ENCODE measurements at regions not wholly inside any gene's neighbourhood (a gene's known extent, or its start where the extent isn't known, plus 50 kb on each side); places are given as distances from the start of the nearest gene placed in this dataset.
"Not testable (repeated sequence)": the region's sequence is repeated elsewhere in the genome, so short reads cannot be mapped to it uniquely, and the experiment has no call there.

- DNase-seq (ENCODE audit: extremely low read depth, low read depth): no peak
These were observed 137.1 kb upstream of the IRX2 start for GRCh38 chr5:2888520-2889060.

- no peak for DNase-seq (ENCODE audit: extremely low read depth, low read depth)
These were observed 136.2 kb upstream of the IRX2 start for GRCh38 chr5:2887481-2888348.

- no peak for DNase-seq (ENCODE audit: extremely low read depth, low read depth)
These were observed 135.1 kb upstream of the IRX2 start for GRCh38 chr5:2886531-2886930.

GRCh38 chr5:2883771-2884170, 132.3 kb upstream of the IRX2 start:
- DNase-seq (ENCODE audit: extremely low read depth, low read depth): no peak

- no peak for DNase-seq (ENCODE audit: extremely low read depth, low read depth)
These were observed 128.2 kb upstream of the IRX2 start for GRCh38 chr5:2879701-2880100.

GRCh38 chr5:2877522-2877921, 126.0 kb upstream of the IRX2 start:
- no peak for DNase-seq (ENCODE audit: extremely low read depth, low read depth)

GRCh38 chr5:2876183-2876582, 124.7 kb upstream of the IRX2 start:
- DNase-seq (ENCODE audit: extremely low read depth, low read depth): no peak

GRCh38 chr5:2874099-2874498, 122.6 kb upstream of the IRX2 start:
- DNase-seq (ENCODE audit: extremely low read depth, low read depth): no peak

- DNase-seq (ENCODE audit: extremely low read depth, low read depth): no peak
These were observed 121.2 kb upstream of the IRX2 start for GRCh38 chr5:2872676-2873075.

- no peak for DNase-seq (ENCODE audit: extremely low read depth, low read depth)
These were observed 119.8 kb upstream of the IRX2 start for GRCh38 chr5:2871282-2871681.

- DNase-seq (ENCODE audit: extremely low read depth, low read depth): no peak
These were observed 118.0 kb upstream of the IRX2 start for GRCh38 chr5:2869471-2869870.

GRCh38 chr5:2867373-2867933, 116.0 kb upstream of the IRX2 start:
- DNase-seq (ENCODE audit: extremely low read depth, low read depth): no peak

GRCh38 chr5:2866662-2867372, 115.3 kb upstream of the IRX2 start:
- no peak for DNase-seq (ENCODE audit: extremely low read depth, low read depth)

- DNase-seq (ENCODE audit: extremely low read depth, low read depth): no peak
These were observed 114.4 kb upstream of the IRX2 start for GRCh38 chr5:2865856-2866255.

GRCh38 chr5:2864515-2865105, 113.1 kb upstream of the IRX2 start:
- DNase-seq (ENCODE audit: extremely low read depth, low read depth): no peak

- no peak for DNase-seq (ENCODE audit: extremely low read depth, low read depth)
These were observed 112.4 kb upstream of the IRX2 start for GRCh38 chr5:2863675-2864433.

- DNase-seq (ENCODE audit: extremely low read depth, low read depth): no peak
These were observed 111.7 kb upstream of the IRX2 start for GRCh38 chr5:2863133-2863532.

- DNase-seq (ENCODE audit: extremely low read depth, low read depth): not testable (repeated sequence)
These were observed 110.7 kb upstream of the IRX2 start for GRCh38 chr5:2862176-2862575.

GRCh38 chr5:2861605-2862004, 110.1 kb upstream of the IRX2 start:
- DNase-seq (ENCODE audit: extremely low read depth, low read depth): no peak

- no peak for DNase-seq (ENCODE audit: extremely low read depth, low read depth)
These were observed 108.6 kb upstream of the IRX2 start for GRCh38 chr5:2860101-2860500.

Data from NCI-H460 (cell line).